Activated CD4-positive, alpha-beta T cell treated with anti-CD3 and anti-CD28 coated beads for 48 hours (primary cell): ENCODE measurements at regions not wholly inside any gene's neighbourhood (a gene's known extent, or its start where the extent isn't known, plus 50 kb on each side); places are given as distances from the start of the nearest gene placed in this dataset.

Source experiments
- DNase-seq: peaks from one replicate; pipeline ENCODE4 v3.0.0-alpha.2; 2020

GRCh38 chr4:123776267-123776666, 379.7 kb downstream of the SPRY1 start:
- no peak for DNase-seq

- no peak for DNase-seq
Observed at GRCh38 chr4:123777373-123777772, 380.8 kb downstream of the SPRY1 start.

GRCh38 chr4:123783151-123783790, 386.7 kb downstream of the SPRY1 start:
- DNase-seq, result no peak

GRCh38 chr4:123783921-123784320, 387.3 kb downstream of the SPRY1 start:
- no peak for DNase-seq

- no peak for DNase-seq
Observed at GRCh38 chr4:123784626-123785025, 388.0 kb downstream of the SPRY1 start.

GRCh38 chr4:123785538-123785937, 388.9 kb downstream of the SPRY1 start:
- DNase-seq, result no peak

- no peak for DNase-seq
Observed at GRCh38 chr4:123786163-123786915, 389.7 kb downstream of the SPRY1 start.

GRCh38 chr4:123786920-123787319, 390.3 kb downstream of the SPRY1 start:
- no peak for DNase-seq

- DNase-seq, result no peak
Observed at GRCh38 chr4:123787512-123788080, 391.0 kb downstream of the SPRY1 start.

GRCh38 chr4:123788577-123788976, 392.0 kb downstream of the SPRY1 start:
- DNase-seq, result no peak

GRCh38 chr4:123790681-123791080, 394.1 kb downstream of the SPRY1 start:
- no peak for DNase-seq

GRCh38 chr4:123802082-123802645, 405.6 kb downstream of the SPRY1 start:
- no peak for DNase-seq

GRCh38 chr4:123802933-123803332, 406.3 kb downstream of the SPRY1 start:
- no peak for DNase-seq

GRCh38 chr4:123804196-123804721, 407.7 kb downstream of the SPRY1 start:
- DNase-seq, result no peak

GRCh38 chr4:123806056-123806455, 409.5 kb downstream of the SPRY1 start:
- DNase-seq, result no peak

- DNase-seq, result no peak
Observed at GRCh38 chr4:123807187-123807586, 410.6 kb downstream of the SPRY1 start.

- no peak for DNase-seq
Observed at GRCh38 chr4:123807866-123808265, 411.3 kb downstream of the SPRY1 start.

- DNase-seq, result no peak
Observed at GRCh38 chr4:123809864-123810263, 413.3 kb downstream of the SPRY1 start.

GRCh38 chr4:123812066-123812390, 415.4 kb downstream of the SPRY1 start:
- no peak for DNase-seq

GRCh38 chr4:123813901-123814300, 417.3 kb downstream of the SPRY1 start:
- no peak for DNase-seq

- DNase-seq, result no peak
Observed at GRCh38 chr4:123816462-123816861, 419.9 kb downstream of the SPRY1 start.

GRCh38 chr4:123817025-123817688, 420.6 kb downstream of the SPRY1 start:
- DNase-seq, result no peak

GRCh38 chr4:123819362-123820035, 422.9 kb downstream of the SPRY1 start:
- DNase-seq, result no peak
